Skeletal muscle satellite cell (primary cell): ENCODE measurements at regions not wholly inside any gene's neighbourhood (a gene's known extent, or its start where the extent isn't known, plus 50 kb on each side); places are given as distances from the start of the nearest gene placed in this dataset.

ENCODE experiments used
- H3K27me3 ChIP-seq: 2 replicates; pipeline ENCODE4 v1.7.0; 2013; ENCODE audit warnings: low read length; ENCODE audit not compliant: control insufficient read depth, insufficient read depth
- H3K36me3 ChIP-seq: 2 replicates; pipeline ENCODE4 v1.7.0; 2013; ENCODE audit warnings: mild to moderate bottlenecking, control low read depth, low read length; ENCODE audit not compliant: insufficient read depth
- H3K4me1 ChIP-seq: 2 replicates; pipeline ENCODE4 v1.7.0; 2013; ENCODE audit warnings: low read length; ENCODE audit not compliant: control insufficient read depth, insufficient read depth
- H3K4me2 ChIP-seq: 2 replicates; pipeline ENCODE4 v1.7.0; 2013; ENCODE audit warnings: mild to moderate bottlenecking, low read length
- H3K4me3 ChIP-seq: 2 replicates; pipeline ENCODE4 v1.7.0; 2013; ENCODE audit warnings: low read length
- H3K9ac ChIP-seq: 2 replicates; pipeline ENCODE4 v1.7.0; 2013; ENCODE audit warnings: mild to moderate bottlenecking, low read depth, low read length, moderate library complexity
- H3K9me3 ChIP-seq: replicated peaks from 2 replicates; pipeline ENCODE4 v1.7.0; 2013; ENCODE audit warnings: mild to moderate bottlenecking, control low read depth, low read length

DNA sequence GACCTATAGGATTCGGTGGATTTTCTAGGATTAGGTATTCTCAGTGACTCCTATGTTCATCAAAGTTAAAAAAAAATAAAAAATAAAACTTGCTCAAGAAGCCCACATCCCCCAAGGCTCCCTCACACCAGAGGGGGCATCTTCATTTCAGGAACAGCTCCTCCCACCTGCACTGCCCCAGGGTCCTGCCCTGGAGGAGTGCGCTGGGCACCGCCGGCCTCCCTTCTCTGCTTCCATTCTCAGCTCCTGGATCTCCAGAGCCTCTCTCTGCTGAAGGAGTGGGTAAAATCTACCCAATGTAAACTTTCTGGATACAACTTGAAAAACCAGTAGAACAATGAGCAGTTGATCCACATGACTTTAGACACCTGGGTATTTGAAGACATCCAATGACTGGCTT, 359.8 kb upstream of the IRX4 start:
- no peaks in the 10 kb centered on the region for H3K36me3 ChIP-seq
- no peak overlapping the region for H3K4me3 ChIP-seq
- no peak overlapping the region for H3K4me2 ChIP-seq
- H3K4me1 ChIP-seq = no peaks in the 10 kb centered on the region
- H3K27me3 ChIP-seq = no peaks in the 10 kb centered on the region
- peaks cover 6% of the 10 kb centered on the region for H3K9me3 ChIP-seq
- no peak overlapping the region for H3K9ac ChIP-seq

DNA sequence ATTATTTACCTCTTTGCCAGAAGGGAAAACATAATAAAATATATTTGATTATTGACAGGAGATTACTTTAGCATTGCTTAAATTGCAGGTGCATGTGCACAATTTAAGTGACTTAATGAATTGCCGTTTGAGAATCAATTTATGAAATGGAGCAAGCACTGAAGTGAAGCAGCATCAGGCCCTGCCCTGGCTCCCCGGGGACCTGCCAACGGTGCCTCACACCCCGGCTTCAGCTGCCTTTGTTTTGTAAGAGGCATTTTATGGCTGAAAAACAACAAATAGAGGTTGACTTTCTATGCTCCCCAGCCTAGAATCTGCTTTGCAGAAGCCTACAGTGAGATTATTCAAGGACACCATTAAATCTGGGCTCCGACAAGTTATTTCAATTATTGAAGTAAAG, 359.1 kb upstream of the IRX4 start:
- H3K27me3 ChIP-seq = no peaks in the 10 kb centered on the region
- H3K36me3 ChIP-seq = no peaks in the 10 kb centered on the region
- H3K4me3 ChIP-seq = no peak overlapping the region
- H3K9me3 ChIP-seq = peaks cover 6% of the 10 kb centered on the region
- no peak overlapping the region for H3K4me2 ChIP-seq
- no peaks in the 10 kb centered on the region for H3K4me1 ChIP-seq
- H3K9ac ChIP-seq = no peak overlapping the region

DNA sequence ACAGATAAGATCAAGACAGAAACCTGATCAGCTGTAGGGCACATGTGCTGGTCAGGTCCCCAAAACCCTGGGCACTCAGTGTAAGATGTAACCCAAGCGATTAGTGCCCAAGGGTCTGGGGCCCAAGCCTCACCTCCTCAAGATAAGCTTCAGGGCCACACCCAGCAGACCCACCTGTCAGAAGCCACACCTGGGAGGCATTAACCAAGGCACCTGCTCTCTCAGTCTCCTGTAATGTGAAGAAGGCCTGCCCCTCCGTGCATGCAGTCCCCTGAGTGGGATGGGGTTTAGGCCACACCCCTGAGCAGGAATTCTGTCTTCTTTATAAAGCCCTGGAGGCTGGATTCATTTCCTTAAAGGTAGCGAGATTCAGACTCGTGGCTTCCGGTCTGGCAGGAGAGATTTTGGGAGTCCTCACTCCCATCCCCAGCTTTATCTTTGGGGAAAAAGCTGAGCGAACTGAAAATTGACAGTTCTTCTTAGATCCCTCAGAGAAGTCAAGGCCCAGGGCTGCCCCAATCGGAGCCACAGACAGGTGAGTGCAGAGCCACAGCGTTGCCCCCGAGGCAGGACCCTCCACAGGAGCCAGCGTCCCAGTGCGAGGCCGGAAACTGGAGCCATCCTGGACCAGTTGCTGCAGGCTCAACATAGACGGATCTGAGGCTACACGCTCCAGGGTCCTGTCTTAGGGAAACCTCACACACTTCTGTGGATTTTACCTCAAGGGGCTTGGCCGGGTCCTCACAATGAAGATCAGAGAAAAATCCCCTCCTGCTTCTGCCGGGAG, 357.6 kb upstream of the IRX4 start:
- H3K9ac ChIP-seq = no peak overlapping the region
- H3K9me3 ChIP-seq = peaks cover 6% of the 10 kb centered on the region
- H3K36me3 ChIP-seq = no peaks in the 10 kb centered on the region
- no peak overlapping the region for H3K4me2 ChIP-seq
- H3K27me3 ChIP-seq = no peaks in the 10 kb centered on the region
- no peaks in the 10 kb centered on the region for H3K4me1 ChIP-seq
- no peak overlapping the region for H3K4me3 ChIP-seq

DNA sequence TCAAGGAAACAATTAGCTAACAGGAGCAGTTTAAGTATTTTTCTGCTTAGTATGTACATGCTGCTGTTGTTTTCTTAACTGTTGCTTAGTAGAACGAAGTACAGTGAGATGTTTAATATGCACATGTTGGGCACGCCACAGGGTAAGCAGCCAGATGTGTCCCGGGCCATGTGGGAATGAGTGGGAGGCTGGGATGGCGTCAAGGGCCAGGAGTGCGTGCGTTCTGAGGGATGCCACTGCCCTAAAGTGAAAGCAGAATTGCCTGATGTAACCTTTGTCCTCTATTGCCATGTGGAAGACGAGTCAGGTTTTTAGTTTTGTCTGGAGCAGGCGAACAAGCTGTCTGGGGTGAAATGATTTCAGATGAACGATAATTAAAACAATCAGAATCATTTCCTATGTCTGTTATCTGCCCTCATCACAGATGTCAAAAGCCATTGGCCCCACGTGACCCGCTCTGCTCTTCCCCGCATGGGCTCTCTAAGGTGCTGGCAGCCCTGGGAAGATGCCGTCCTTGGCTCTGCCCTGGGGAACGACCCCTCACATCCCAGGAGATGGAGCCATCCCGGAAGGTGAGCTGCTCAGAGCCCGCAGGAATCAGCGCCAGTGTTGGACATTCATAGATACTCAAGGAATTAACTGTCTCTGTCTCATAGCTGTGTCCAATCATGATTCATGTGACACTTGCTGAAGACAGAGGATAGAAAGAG, 356.6 kb upstream of the IRX4 start:
- peaks cover 6% of the 10 kb centered on the region for H3K9me3 ChIP-seq

DNA sequence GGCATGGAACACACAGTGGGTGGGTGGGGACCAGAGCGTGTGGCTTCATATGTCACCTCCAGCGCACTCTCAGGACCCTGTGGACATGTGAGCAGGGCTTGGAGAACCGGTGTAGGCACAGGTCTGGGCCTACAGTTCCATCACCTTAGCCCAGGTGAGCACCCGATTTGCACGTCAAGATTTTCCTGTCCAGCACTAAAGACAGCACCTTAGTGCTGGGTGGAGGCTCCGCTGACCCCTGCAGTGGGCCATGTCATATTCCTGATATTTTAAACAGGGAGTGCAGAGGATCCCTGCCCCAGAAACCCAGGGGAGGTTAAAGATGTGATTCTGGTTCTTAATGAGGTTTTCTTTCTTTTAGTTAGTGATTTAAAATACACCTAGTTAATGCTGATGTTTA, 356.0 kb upstream of the IRX4 start:
- Histone ChIP-seq H3K4me3 (no peak overlapping the region), H3K27me3 (no peaks in the 10 kb centered on the region), H3K9ac (no peak overlapping the region), H3K9me3 (peaks cover 6% of the 10 kb centered on the region), H3K4me1 (no peaks in the 10 kb centered on the region), H3K4me2 (no peak overlapping the region), H3K36me3 (no peaks in the 10 kb centered on the region)

More for the DNA sequence above, 356.6 kb upstream of the IRX4 start:
- no peaks in the 10 kb centered on the region for H3K36me3 ChIP-seq
- no peaks in the 10 kb centered on the region for H3K4me1 ChIP-seq
- H3K4me3 ChIP-seq = no peak overlapping the region
- no peak overlapping the region for H3K4me2 ChIP-seq
- no peaks in the 10 kb centered on the region for H3K27me3 ChIP-seq
- no peak overlapping the region for H3K9ac ChIP-seq

DNA sequence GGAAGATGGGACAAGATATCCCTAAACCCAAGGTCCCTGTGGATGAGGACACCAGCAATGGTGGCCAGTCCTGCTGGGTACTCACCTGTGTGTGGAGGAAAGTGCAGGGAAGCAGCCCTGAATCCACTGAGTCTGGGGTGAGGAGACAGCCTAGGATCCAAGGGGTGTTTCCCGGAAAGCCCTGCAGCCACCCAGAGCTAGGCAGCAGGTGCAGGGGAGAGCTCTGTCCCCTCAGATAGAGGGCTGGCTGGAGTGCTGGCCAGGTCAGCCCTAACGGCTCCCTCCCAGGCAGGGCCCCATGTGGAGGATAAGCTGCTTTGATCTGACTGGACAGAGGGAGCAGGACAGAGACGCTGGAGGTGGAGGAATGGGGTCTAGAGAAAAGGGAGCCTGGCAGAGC, 344.7 kb upstream of the IRX4 start:
- H3K4me2 ChIP-seq = no peak overlapping the region
- H3K9ac ChIP-seq = no peak overlapping the region
- H3K36me3 ChIP-seq = no peaks in the 10 kb centered on the region
- no peaks in the 10 kb centered on the region for H3K27me3 ChIP-seq
- H3K4me1 ChIP-seq = no peaks in the 10 kb centered on the region
- H3K4me3 ChIP-seq = no peak overlapping the region
- no peaks in the 10 kb centered on the region for H3K9me3 ChIP-seq

DNA sequence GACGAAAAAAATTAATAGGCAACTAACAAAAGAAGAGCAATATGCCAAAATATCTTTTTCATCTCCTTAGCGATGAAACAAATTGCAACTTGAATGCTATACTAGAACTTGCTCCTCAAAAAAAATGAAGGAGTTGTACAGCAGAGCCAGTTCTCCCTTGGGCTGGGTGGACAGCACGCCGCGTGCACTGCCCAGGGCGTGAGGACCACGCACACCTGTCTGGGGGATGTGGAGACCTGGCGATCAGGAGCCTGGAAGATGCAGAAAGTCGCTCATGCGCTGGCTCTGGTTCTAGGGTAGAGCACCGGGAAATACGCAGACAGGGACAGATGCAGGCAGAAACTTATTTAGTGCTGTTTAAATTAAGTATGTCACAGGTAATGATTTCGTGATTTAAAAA, 342.0 kb upstream of the IRX4 start:
- Histone ChIP-seq H3K4me1 (no peaks in the 10 kb centered on the region), H3K27me3 (no peaks in the 10 kb centered on the region), H3K4me3 (no peak overlapping the region)

DNA sequence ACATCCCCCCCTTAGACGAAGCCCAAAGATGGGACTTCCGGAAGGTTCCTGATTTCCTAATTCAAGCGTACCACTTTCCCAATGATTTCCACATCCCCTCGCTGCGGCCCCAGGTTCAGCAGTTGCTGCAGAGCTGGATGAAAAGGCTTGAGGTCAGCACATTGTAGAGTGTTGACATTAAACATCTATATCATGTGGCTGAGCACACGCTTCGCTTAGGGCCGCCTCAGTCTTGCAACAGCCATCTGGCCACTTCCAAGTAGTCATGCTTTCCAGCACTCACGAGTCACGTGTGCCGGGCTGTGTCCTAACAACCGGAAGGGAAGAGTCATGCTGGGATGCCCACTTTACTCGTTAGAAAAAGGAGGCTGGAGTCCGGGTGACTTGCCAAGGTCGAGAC, 340.6 kb upstream of the IRX4 start:
- H3K9ac ChIP-seq = no peak overlapping the region
- no peak overlapping the region for H3K4me2 ChIP-seq
- no peaks in the 10 kb centered on the region for H3K36me3 ChIP-seq
- H3K9me3 ChIP-seq = no peaks in the 10 kb centered on the region
- no peaks in the 10 kb centered on the region for H3K27me3 ChIP-seq
- H3K4me3 ChIP-seq = no peak overlapping the region
- H3K4me1 ChIP-seq = no peaks in the 10 kb centered on the region

More for the DNA sequence above, 342.0 kb upstream of the IRX4 start:
- Histone ChIP-seq H3K9me3 (no peaks in the 10 kb centered on the region), H3K36me3 (no peaks in the 10 kb centered on the region), H3K4me2 (no peak overlapping the region), H3K9ac (no peak overlapping the region)

DNA sequence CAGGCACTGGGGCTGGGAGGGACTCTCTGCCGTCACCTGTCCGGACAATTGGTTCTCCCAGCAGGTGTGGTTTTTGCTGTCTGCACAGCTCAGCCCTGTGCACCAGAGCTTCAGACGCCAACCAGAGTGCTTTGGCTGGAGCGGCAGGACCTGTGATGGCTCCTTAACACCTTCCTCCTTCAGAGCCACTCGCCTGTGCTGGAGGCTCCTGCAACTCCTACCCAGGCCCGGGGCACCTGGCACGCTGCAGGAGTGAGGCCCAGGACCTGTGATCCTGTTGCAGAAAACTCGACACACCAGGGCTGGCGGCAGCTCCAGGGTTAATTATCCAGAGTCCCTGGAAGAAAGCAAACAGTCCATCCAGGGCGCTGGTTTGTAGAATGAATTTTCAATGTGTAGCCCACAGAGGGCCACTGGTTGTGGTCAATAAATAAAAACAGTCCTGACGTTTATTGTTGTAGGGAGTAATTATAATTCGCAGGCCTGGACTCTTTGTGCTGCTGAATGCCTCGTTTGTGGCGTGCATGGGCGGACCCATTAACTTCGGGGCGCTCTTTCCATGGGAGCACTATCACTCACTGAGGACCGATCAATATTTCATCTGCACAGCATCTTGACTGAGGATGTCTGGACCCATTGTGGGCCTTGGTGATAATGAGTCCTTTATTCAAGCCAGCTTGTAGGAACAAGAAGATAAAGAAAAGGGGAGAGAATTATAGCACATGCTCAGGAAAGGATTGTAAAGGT, 339.7 kb upstream of the IRX4 start:
- no peak overlapping the region for H3K4me3 ChIP-seq
- no peaks in the 10 kb centered on the region for H3K9me3 ChIP-seq
- H3K4me2 ChIP-seq = no peak overlapping the region
- no peak overlapping the region for H3K9ac ChIP-seq
- H3K4me1 ChIP-seq = no peaks in the 10 kb centered on the region
- no peaks in the 10 kb centered on the region for H3K27me3 ChIP-seq
- H3K36me3 ChIP-seq = no peaks in the 10 kb centered on the region

DNA sequence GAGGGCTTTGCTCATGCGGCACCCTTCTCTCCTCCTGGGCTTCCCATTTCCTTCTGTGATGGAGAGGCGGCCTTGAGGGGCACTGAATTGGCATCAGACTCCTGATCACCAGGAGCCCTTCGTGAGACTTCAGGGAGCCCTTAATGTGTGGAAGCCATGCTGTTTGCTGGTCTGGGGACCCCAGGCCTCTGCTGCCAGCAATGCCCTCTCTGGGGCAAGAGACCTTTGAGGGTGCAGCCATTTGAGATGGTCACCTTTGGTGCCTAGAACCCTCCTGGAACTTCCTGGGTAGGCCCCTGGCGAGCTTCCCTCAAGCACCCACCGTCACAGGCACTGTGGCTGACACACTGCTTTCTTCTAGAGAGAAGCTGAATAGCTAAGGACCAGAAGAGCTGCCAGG, 338.7 kb upstream of the IRX4 start:
- no peak overlapping the region for H3K9ac ChIP-seq
- no peak overlapping the region for H3K4me3 ChIP-seq
- no peak overlapping the region for H3K4me2 ChIP-seq
- no peaks in the 10 kb centered on the region for H3K36me3 ChIP-seq
- H3K4me1 ChIP-seq = no peaks in the 10 kb centered on the region
- H3K27me3 ChIP-seq = no peaks in the 10 kb centered on the region
- no peaks in the 10 kb centered on the region for H3K9me3 ChIP-seq

DNA sequence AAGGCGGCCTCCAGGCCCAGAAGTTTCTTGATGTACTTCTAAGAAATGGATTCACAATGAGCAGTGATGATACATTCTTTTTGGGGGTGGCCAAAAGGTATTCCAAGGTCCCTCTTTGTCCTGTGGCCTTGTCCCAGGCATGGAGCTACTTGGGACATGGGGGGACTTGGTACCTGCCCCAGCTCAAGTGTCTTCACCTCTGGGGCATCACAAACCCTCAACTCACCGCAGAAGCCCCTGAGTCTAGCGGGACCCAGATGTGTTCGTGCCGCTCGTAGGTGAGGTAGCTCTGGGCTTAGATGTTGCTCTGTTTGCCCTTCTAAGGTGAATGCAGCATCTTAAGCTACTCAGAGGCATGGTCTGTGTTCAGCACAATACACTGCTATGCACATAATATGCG, 338.0 kb upstream of the IRX4 start:
- no peak overlapping the region for H3K4me2 ChIP-seq
- no peaks in the 10 kb centered on the region for H3K27me3 ChIP-seq
- no peak overlapping the region for H3K4me3 ChIP-seq
- H3K9me3 ChIP-seq = no peaks in the 10 kb centered on the region
- H3K9ac ChIP-seq = no peak overlapping the region
- H3K4me1 ChIP-seq = no peaks in the 10 kb centered on the region
- H3K36me3 ChIP-seq = no peaks in the 10 kb centered on the region
